ENCODE measurements at regions not wholly inside any gene's neighbourhood (a gene's known extent, or its start where the extent isn't known, plus 50 kb on each side); places are given as distances from the start of the nearest gene placed in this dataset.
A peak's percentile ranks its signal among the peaks of the same experiment; 100 is the strongest.
"Not testable (repeated sequence)": the region's sequence is repeated elsewhere in the genome, so short reads cannot be mapped to it uniquely, and the experiment has no call there.

DNA sequence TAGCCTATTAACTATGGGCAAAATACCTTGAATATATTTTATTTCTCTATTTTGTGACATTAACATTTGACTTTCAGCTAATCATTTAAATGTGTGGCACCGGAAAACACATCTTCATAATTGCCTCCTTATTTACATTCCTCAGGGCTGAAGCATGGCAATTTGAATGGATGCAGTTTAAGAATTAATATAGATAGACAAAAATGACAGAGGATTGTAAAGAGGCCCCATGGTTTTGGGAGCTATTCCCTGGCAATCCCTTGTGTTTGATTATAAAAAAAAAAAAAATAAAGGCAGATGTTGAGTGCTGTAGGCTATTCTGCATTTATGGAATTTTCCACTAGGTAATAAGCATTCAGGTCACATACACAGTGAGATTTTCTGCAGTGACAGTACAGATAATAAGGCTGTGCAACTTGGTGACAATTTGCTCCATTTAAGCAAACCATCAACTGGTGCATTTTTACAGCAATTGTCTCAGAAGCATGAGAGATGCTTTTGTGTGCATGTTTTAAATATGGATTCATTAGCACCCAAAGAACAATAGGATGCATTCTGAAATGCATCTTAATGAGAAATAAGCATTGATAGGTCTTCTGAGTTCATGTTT is 123.2 kb upstream of the SLC38A4 start:
- no peak for DNase-seq

DNA sequence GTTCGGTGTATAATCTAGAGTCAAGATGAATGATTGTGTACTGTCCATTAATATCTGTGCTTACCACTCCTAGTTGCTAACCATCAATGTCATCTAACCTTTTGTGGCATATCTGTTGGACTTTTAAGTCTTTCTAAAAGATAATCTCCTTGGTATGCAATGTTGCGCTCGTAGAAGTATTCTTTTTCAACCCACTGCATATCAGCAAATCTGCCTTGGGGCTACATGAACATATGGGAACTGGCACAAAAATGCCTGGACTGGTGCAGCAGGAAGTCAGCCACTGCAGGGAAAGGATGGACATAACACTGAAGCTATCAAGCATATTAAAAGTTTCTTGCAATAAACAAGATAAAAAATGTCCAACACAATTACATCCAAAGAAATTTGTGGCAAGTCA is 124.3 kb upstream of the SLC38A4 start:
- no peak for DNase-seq

- DNase-seq = no peak
These were observed 126.4 kb upstream of the PCED1B start for GRCh38 chr12:46952880-46953483.

GRCh38 chr12:46956451-46957035 is 122.9 kb upstream of the PCED1B start:
- no peak for DNase-seq

GRCh38 chr12:46958053-46958452 is 121.4 kb upstream of the PCED1B start:
- no peak for DNase-seq

DNA sequence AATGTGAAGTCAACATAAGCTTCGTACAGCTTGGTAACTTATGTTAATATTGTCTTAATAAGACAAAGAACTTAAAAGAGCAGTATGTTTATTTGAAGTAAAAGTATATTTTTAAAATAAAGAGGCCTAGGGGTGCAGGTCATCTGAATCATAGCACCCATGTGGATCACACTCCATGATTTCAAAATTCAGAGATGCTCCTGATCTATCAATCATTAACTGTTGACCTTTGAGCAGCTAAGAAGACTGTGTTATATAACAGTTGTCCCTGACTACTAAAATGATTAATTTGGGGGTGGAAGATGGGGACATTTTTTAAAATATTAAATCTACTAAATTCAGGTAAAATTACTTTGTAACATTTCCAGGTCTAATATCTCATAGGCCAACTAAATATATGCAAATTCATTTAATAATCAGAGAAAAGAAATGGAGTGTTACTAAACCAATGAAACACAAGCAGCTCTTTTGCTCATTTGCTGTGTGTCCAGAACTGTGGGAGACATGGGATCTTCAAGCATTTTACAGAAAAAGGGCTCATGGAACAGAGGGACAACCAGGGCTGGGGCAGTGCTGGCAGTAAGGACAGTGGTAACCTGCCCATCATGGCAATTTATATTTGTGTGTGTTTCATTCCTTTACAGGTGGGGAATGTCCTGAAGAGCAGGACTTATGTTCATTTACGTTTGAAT is 120.7 kb upstream of the PCED1B start:
- no peak for DNase-seq

DNA sequence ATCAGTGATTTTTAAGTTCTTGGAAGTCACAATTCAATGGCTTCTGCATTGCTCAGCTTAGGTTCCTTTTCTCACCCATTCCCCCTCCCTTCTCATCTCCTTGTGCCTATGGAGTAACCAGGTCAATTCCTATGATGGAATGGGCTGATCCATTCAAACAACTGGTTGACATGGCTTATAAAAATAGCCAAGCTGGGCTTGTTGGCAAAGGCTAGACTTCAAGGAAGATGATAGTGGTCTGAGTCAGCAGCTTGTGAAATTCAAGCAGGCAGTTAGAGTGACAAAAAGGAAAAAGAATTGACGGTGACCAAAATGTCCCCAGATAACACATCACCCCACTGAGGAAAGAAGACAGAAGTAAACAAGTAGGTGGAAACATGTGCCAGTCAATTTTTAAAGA is 119.9 kb upstream of the PCED1B start:
- DNase-seq = no peak

DNA sequence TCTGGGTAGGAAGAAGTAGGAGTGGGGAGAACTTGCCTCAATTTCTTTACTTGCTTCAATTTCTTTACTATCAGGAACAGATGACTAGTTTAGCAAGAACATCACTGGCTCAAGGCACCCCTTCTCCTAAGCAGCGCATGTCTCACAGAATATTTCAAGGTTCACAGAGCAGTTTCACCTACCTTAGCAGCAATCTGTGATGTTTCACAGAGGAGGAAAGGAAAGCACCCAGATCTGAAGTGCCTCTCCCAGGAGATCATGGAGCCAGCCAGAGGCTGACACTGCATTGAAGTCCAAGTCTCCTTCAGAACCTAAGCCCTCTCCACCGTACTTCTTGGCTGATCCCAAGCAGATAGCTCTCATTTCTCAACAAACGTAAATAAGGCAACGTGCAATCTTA is 118.7 kb upstream of the PCED1B start:
- DNase-seq = no peak

- DNase-seq = no peak
These were observed 116.2 kb upstream of the PCED1B start for GRCh38 chr12:46963191-46963590.

GRCh38 chr12:46963977-46964971 is 115.1 kb upstream of the PCED1B start:
- no peak for DNase-seq

GRCh38 chr12:46965137-46965536 is 114.3 kb upstream of the PCED1B start:
- DNase-seq = no peak

DNA sequence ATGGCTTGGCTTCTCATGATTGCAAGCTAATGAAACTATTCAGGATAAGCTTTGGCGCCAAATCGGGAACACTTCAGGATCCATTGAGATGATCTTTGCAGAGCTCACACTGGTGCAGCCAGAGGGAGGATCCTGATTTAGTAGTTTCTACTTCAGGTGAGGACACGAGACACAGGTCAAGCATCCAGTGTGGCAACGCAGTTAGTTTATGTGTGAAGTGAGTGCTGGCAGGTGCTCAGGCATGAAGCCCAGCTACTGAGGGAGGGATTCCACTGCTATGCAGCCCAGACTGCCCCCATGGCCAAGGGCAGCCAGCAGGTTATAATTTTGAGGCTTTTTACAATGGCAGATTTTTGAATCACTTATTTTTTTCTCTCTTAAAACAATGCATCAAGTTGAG is 113.5 kb upstream of the PCED1B start:
- no peak for DNase-seq

GRCh38 chr12:46970636-46971035 is 108.8 kb upstream of the PCED1B start:
- no peak for DNase-seq

GRCh38 chr12:46973937-46974336 is 105.5 kb upstream of the PCED1B start:
- DNase-seq = not testable (repeated sequence)

GRCh38 chr12:46977871-46978375 is 101.5 kb upstream of the PCED1B start:
- DNase-seq = no peak

DNA sequence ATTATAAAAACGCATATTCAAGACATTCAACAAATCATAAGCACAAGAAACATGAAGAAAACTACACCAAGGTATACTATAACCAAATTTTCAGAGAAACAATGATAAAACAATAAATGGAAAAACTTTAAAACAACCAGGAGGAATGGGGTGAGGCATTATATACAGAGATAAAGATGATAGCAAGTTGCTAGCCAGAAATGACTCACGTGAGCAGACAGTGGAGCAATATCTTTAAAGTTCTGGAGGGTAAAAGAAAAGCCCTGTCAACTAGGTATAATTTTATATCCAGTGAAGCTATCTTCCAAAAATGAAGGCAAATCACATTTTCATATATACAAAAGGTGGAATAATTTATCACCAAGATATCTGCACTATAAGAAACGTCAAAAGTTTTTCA is 97.8 kb upstream of the PCED1B start:
- no peak for DNase-seq

GRCh38 chr12:46982629-46983392 is 96.6 kb upstream of the PCED1B start:
- DNase-seq = no peak

DNA sequence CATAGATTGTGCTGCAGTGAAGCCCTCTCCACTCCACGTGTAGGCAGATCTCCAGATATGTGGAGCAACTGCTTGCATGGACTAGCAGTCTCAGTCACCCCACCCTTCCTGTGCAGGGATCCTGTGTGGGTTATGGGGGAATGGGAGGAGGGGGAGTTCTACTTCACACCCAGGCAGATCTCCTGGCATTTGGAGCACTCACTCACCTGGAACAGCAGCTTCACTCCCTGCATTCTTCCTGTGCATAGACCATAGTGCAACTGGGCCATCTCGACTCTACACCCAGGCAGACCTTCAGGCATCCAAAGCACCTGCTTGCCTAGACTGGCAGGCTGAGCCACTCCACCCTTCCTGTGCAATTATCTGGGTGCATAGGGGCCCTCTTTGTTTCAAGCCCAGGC is 96.0 kb upstream of the PCED1B start:
- DNase-seq = no peak

DNA sequence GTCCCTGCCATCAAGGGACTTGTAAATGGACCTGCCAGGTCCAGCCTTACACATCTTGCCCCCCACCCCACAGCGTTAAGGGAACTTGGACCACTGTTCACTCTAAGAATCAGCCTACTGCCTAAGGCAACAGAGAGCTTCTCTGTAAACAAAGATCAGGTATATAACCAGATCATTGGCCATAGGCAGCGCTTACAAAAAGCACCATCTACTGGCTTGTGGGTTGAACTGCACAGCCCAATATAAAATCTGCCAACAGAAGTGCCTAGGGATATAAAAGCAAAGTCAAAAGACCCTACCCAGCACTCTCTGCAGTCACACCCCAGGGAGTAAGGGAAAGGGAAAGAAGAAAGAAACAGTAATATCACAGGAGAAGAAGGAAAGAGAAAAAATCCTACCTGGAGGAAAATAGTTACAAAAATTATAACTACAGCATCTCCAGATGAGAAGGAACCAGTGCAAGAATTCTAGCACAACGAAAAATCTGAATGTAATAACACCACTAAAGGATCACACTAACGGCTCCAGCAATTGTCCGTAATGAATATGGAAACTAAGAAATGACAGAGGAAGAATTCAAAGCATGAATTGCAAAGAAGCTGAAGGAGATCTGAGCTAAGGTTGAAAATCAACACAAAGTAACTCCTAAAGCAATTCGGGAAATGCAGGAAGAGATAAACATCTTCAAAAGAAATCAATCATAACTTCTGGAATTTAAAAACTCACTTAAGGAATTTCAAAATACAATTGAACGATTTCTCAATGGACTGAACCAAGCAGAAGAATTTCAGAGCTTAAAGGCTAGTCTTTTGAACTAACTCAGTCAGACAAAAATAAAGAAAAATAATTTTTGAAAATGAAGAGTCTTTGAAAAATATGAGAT is 95.2 kb upstream of the PCED1B start:
- DNase-seq = peak; percentile 22

DNA sequence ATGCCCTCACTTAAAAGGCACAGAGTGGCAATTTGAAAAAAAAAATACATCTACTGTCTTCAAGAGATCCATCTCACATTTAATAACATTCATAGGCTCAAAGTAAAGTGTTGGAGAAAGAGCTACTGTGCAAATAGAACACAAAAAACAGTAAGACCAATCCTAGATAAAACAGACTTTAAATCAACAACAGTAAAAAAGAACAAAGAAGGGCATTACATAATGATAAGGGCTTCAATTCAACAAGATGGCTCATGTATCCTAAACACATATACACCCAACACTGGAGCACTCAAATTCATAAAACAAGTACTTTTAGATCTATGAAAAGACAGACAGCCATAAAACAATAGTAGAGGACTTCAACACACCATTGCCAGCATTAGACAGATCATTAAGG is 93.6 kb upstream of the PCED1B start:
- no peak for DNase-seq

DNA sequence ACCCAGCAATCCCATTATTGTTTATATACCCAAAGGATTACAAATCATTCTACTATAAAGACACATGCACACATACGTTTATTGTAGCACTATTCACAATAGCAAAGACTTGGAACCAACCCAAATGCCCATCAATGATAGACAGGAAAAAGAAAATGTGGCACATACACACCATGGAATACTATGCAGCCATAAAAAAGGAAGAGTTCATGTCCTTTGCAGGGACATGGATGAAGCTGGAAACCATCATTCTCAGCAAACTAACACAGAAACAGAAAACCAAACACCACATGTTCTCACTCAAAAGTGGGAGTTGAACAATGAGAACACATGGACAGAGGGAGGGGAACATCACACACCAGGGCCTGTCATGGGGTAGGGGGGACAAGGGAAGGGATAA is 91.3 kb upstream of the PCED1B start:
- not testable (repeated sequence) for DNase-seq
